Astrocyte of the spinal cord (primary cell): ENCODE measurements at regions not wholly inside any gene's neighbourhood (a gene's known extent, or its start where the extent isn't known, plus 50 kb on each side); places are given as distances from the start of the nearest gene placed in this dataset.
A peak's percentile ranks its signal among the peaks of the same experiment; 100 is the strongest.

Source experiments
- DNase-seq: peaks from one replicate; pipeline ENCODE4 v3.0.0; 2011; ENCODE audit warnings: low read depth, low spot score
- H3K4me3 ChIP-seq: 2 replicates; pipeline ENCODE4 v1.5.1; 2011; ENCODE audit warnings: low read depth, mild to moderate bottlenecking, low read length, moderate library complexity
- in situ Hi-C: cut with HindIII; loops from 2 replicates; pipeline ENCODE4 v1.10.0; 2017; ENCODE audit warnings: low sequenced_read_pairs
- TF ChIP-seq, protein P1 (sequence below): IDR thresholded peaks from 2 replicates; pipeline ENCODE4 v1.5.1; 2012; ENCODE audit warnings: low read depth, mild to moderate bottlenecking, low read length, inconsistent platforms

DNA sequence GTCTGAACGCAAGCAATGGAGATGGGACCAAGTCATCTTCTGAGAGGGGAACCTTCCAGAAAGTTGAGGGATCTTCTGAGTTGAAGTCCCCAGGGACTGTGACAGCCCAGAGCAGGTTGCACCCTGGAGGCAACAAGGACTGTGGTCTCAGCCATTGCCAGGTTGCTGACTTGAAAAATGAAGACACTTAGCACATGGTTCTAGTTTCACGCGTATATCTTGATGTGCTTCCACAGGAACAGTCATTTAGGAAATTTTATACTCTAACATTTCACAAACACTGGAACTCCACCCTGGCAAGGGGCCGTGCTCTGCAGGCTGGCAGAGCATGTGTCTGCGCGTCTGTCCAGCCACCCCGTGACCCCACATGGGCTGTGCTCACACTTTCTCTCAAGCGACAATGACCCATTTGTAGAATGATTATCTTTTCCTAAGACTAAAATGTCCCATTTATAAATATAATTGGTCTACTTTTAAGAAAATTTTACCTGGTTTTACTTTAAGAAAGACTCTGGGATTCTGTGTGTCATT is 157.0 kb downstream of the ERMARD start:
- H3K4me3 ChIP-seq: no peak overlapping the region
- TF ChIP-seq, protein P1, sequence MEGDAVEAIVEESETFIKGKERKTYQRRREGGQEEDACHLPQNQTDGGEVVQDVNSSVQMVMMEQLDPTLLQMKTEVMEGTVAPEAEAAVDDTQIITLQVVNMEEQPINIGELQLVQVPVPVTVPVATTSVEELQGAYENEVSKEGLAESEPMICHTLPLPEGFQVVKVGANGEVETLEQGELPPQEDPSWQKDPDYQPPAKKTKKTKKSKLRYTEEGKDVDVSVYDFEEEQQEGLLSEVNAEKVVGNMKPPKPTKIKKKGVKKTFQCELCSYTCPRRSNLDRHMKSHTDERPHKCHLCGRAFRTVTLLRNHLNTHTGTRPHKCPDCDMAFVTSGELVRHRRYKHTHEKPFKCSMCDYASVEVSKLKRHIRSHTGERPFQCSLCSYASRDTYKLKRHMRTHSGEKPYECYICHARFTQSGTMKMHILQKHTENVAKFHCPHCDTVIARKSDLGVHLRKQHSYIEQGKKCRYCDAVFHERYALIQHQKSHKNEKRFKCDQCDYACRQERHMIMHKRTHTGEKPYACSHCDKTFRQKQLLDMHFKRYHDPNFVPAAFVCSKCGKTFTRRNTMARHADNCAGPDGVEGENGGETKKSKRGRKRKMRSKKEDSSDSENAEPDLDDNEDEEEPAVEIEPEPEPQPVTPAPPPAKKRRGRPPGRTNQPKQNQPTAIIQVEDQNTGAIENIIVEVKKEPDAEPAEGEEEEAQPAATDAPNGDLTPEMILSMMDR: no peak
- no peak for DNase-seq
- in situ Hi-C loops: no loop called here

DNA sequence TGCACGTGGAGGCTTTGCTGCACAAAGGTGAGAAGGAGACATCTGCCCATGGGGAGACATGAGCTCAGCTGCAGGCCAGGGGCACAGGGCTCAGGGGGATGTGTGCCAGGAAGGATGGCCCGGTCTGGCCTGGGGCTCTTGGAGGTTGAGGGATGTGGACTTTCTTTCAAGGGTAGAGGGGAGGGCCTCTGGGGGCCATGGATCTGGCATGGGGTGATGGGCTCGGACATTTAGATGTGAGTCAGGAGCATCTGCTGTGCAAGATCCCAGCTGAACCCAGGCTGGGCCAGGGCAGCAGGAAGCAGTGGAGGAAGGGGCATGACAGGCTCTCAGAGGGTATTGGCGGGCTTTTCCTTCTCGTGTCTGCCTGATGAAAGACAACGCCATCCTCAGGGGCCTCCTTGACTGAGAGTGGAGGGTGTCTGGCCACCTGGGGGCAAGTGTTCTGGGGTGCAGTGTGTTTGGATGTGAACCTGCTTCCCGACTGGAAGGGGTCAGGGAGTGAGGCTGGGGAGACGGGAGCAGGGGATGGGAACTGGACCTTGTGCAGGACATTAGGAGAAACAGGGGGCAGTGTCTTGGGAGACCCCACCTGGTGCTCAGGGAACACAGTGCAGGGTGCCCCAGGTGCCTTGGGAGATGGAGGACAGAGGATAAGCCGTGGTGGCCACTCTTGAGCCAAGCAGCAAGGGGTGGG is 156.1 kb downstream of the ERMARD start:
- in situ Hi-C loops: no loop called here
- no peak for DNase-seq
- TF ChIP-seq, protein P1: no peak
- no peak overlapping the region for H3K4me3 ChIP-seq

DNA sequence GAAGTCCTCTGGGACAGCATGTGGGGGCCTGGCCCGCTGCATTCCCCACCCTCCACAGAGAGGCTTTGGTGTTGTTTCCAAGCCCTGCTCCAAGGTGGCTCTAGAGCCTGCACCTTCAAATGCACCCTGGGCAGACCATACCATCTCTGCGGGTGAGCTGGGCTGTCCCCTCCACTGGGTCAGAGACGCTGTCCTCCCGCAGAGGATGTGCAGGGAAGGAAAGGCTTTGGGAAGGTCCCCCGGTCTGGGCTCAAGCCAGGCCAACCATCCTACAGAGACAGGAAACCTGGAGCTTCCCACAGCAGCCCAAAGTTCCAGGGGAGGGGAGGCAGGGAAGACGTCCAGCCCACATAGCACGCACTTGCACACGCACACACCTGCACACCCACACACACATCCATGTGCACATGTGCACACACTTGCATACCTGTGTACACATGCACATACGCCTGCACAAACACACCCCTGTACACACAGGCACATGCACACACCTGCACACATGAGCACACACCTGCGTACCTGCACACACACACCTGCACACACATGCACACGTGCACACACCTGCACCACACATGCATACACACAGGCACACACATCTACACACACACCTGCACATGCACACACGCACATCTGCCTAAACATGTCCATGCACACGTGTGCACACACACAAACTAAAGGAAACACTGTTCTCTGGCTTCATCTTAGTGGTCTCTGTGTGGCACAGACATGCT is 155.4 kb downstream of the ERMARD start:
- TF ChIP-seq, protein P1: no peak
- in situ Hi-C loops: no loop called here
- DNase-seq: no peak
- H3K4me3 ChIP-seq: no peak overlapping the region

DNA sequence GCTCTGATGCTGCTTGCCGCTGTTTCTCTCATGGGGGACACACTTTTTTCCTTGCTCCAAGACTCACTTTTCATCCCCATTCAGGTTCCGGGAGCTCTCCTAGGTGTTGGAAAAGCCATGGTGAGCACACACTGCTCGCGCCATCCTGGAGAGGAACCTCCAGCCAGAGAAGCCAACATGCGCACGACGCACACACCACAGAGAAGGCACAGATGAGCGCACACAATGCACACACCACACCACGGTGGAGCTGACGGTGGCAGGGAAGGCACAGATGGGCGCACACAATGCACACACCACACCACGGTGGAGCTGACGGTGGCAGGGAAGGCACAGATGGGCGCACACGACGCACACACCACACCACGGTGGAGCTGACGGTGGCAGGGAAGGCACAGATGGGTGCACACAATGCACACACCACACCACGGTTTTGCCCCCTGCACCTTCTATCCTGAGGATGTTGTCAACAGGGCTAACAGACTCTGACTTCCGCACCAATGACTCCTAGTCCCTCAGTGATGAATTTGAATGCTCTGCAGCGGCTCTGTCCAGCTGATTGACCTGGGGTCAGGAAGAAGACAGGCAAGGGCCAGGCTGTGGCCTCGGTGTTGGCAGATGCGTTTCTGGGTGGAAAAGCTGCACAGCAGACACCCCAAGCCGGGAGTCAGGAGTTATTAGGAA is 154.7 kb downstream of the ERMARD start:
- TF ChIP-seq, protein P1: no peak
- in situ Hi-C loops: no loop called here
- no peak for DNase-seq
- H3K4me3 ChIP-seq: no peak overlapping the region

DNA sequence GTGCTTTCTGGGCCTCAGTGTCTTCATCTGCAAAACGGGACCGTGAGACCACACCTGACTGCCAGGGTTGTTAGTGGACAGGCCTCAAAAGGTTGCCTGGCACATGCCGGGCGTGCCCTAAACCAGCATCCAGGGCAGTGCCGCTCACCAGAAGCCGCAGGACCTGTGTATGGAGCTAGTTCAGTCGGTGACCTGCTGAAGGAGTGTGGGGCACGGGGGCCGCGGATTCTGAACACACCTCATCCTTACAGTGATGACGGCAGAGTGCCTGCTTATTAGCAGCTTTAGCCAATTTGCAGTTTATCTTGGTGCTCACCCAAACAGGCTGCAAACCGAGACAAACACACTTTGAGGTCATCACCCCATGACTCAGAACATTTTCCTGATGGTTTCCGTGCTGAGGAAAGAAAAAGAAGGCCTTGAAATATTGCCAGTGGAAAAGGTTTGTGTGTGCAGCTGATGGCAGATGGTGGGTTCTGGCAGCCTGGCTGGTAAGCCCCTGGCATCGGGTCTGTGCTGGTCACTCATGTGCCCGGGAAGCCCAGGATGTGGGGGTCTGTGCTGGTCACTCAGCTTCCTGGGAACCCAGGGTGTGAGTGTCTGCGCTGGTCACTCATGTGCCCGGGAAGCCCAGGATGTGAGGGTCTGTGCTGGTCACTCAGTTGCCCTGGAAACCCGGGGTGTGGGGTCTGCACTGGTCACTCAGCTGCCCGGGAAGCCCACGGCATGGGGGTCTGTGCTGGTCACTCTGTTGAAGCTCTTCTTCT is 153.8 kb downstream of the ERMARD start:
- peak; percentile 62 for DNase-seq
- in situ Hi-C loops: no loop called here
- TF ChIP-seq, protein P1: no peak
- H3K4me3 ChIP-seq: no peak overlapping the region
